ENCODE measurements at regions not wholly inside any gene's neighbourhood (a gene's known extent, or its start where the extent isn't known, plus 50 kb on each side); places are given as distances from the start of the nearest gene placed in this dataset.

GRCh38 chr21:41568606-41569385, 60.8 kb upstream of the TMPRSS2 start:
- TF ChIP-seq CTCF (conservative IDR thresholded peaks at IDR 0.05; ENCODE audit: low read length) (no peak), EZH2phosphoT487 (IDR thresholded peaks at IDR 0.05; ENCODE audit: borderline replicate concordance, low read depth, low read length) (no peak)
